ENCODE measurements at regions not wholly inside any gene's neighbourhood (a gene's known extent, or its start where the extent isn't known, plus 50 kb on each side); places are given as distances from the start of the nearest gene placed in this dataset.

GRCh38 chr6:22401932-22402331 lies 105.1 kb upstream of the PRL start:
- TF ChIP-seq POLR2A (IDR thresholded peaks at IDR 0.05) (no peak), CTCF (IDR thresholded peaks at IDR 0.05) (no peak)
- DNase-seq (ENCODE audit: low spot score in 2 of 2): no peak
- 92 to 98% methylated on average over 2 of the region's 2 CpGs for WGBS, 2 donors
- H3K4me3 ChIP-seq (ENCODE audit: low read depth, poor library complexity, severe bottlenecking): no peak overlapping the region
- intact Hi-C loops (cut with DNase I; ENCODE audit: low total_unique reads): no loop called here

GRCh38 chr6:22409486-22409885 lies 112.7 kb upstream of the PRL start:
- DNase-seq (ENCODE audit: low spot score in 2 of 2): no peak
- TF ChIP-seq CTCF (IDR thresholded peaks at IDR 0.05) (no peak), POLR2A (IDR thresholded peaks at IDR 0.05) (no peak)
- H3K4me3 ChIP-seq (ENCODE audit: low read depth, poor library complexity, severe bottlenecking): no peak overlapping the region
- intact Hi-C loops (cut with DNase I; ENCODE audit: low total_unique reads): no loop called here
- 94 to 98% methylated on average over 1 of the region's 1 CpG for WGBS, 2 donors

GRCh38 chr6:22411376-22412105 lies 114.7 kb upstream of the PRL start:
- intact Hi-C loops (cut with DNase I; ENCODE audit: low total_unique reads): no loop called here
- TF ChIP-seq POLR2A (IDR thresholded peaks at IDR 0.05): no peak
- TF ChIP-seq CTCF (IDR thresholded peaks at IDR 0.05): no peak
- DNase-seq (ENCODE audit: low spot score in 2 of 2): no peak
- H3K4me3 ChIP-seq (ENCODE audit: low read depth, poor library complexity, severe bottlenecking): no peak overlapping the region
- 88 to 90% methylated on average over 3 of the region's 3 CpGs for WGBS, 2 donors

GRCh38 chr6:22412994-22413393 lies 116.2 kb upstream of the PRL start:
- no peak overlapping the region for H3K4me3 ChIP-seq (ENCODE audit: low read depth, poor library complexity, severe bottlenecking)
- intact Hi-C loops (cut with DNase I; ENCODE audit: low total_unique reads): no loop called here
- DNase-seq (ENCODE audit: low spot score in 2 of 2): no peak
- 59 to 73% methylated on average over 2 of the region's 2 CpGs for WGBS, 2 donors
- TF ChIP-seq CTCF (IDR thresholded peaks at IDR 0.05) (no peak), POLR2A (IDR thresholded peaks at IDR 0.05) (no peak)

- no peak for DNase-seq (ENCODE audit: low spot score in 2 of 2)
- no peak overlapping the region for H3K4me3 ChIP-seq (ENCODE audit: low read depth, poor library complexity, severe bottlenecking)
- 58 to 63% methylated on average over 6 of the region's 6 CpGs for WGBS, 2 donors
- TF ChIP-seq POLR2A (IDR thresholded peaks at IDR 0.05) (no peak), CTCF (IDR thresholded peaks at IDR 0.05) (no peak)
- intact Hi-C loops (cut with DNase I; ENCODE audit: low total_unique reads): no loop called here
These were observed 117.0 kb upstream of the PRL start for GRCh38 chr6:22413681-22414311.
